ENCODE measurements at regions not wholly inside any gene's neighbourhood (a gene's known extent, or its start where the extent isn't known, plus 50 kb on each side); places are given as distances from the start of the nearest gene placed in this dataset.

GRCh38 chr1:216793303-216793702 lies 70.1 kb upstream of the ESRRG start:
- CTCF ChIA-PET, result no interaction called here

GRCh38 chr1:216788671-216789070 lies 65.4 kb upstream of the ESRRG start:
- TF ChIP-seq HMGXB4 (CRISPR knock-in tag; IDR thresholded peaks at IDR 0.05; ENCODE audit: borderline replicate concordance), result no peak
- TF ChIP-seq BHLHE40 (IDR thresholded peaks at IDR 0.05; ENCODE audit: low read depth, low read length), result no peak
- no peak for TF ChIP-seq NFE2L2 (conservative IDR thresholded peaks at IDR 0.05; ENCODE audit: low read length)
- no peak for TF ChIP-seq CBX8 (IDR thresholded peaks at IDR 0.05)
- TF ChIP-seq ZC3H11A (IDR thresholded peaks at IDR 0.05), result no peak
- TF ChIP-seq MAFK (IDR thresholded peaks at IDR 0.05; ENCODE audit: partially characterized antibody), result no peak
- TF ChIP-seq JUN (IDR thresholded peaks at IDR 0.05), result no peak
- TF ChIP-seq POLR2AphosphoS2 (conservative IDR thresholded peaks at IDR 0.05; ENCODE audit: low read length), result no peak
- no peak for TF ChIP-seq HES2 (IDR thresholded peaks at IDR 0.05)
- TF ChIP-seq REST (IDR thresholded peaks at IDR 0.05), result no peak

More at GRCh38 chr1:216793303-216793702, 70.1 kb upstream of the ESRRG start:
- no peak for TF ChIP-seq TFCP2L1 (CRISPR knock-in tag; IDR thresholded peaks at IDR 0.05)
- DNase-seq (ENCODE audit: low read depth in 1 of 2, low spot score in 1 of 2) (no peak), FAIRE-seq (no peak), ATAC-seq (no peak)
- no peaks in the 10 kb centered on the region for H3K4me1 ChIP-seq
- H3K4me2 ChIP-seq, result no peak overlapping the region
- POLR2A ChIA-PET, result no interaction called here
- no peaks in the 10 kb centered on the region for H3K9me3 ChIP-seq
- no peak overlapping the region for H3K27ac ChIP-seq
- no peak overlapping the region for H3K4me3 ChIP-seq

GRCh38 chr1:216785737-216786136 lies 62.5 kb upstream of the ESRRG start:
- no peak for ATAC-seq
- WGBS (ENCODE audit: missing lambda C conversion rate), result 42% methylated on average over 4 of the region's 4 CpGs

More at GRCh38 chr1:216788671-216789070, 65.4 kb upstream of the ESRRG start:
- Histone ChIP-seq H3K4me3 (no peak overlapping the region), H3K4me2 (no peak overlapping the region), H3K9me3 (no peaks in the 10 kb centered on the region), H3K4me1 (no peaks in the 10 kb centered on the region), H3K27ac (no peak overlapping the region)
- FAIRE-seq, result no peak
- no peak for DNase-seq (ENCODE audit: low read depth in 1 of 2, low spot score in 1 of 2)
- WGBS (ENCODE audit: missing lambda C conversion rate), result 85% methylated on average over 1 of the region's 1 CpG
- ChIA-PET POLR2A (no interaction called here), CTCF (no interaction called here)
- ATAC-seq, result no peak

More at GRCh38 chr1:216785737-216786136, 62.5 kb upstream of the ESRRG start:
- TF ChIP-seq FOSL2 (IDR thresholded peaks at IDR 0.05) (no peak), FOSL2 (CRISPR knock-in tag; IDR thresholded peaks at IDR 0.05) (no peak), RCOR1 (IDR thresholded peaks at IDR 0.05; ENCODE audit: low read depth, low read length) (no peak), HDAC2 (IDR thresholded peaks at IDR 0.05) (no peak), FOSB (CRISPR knock-in tag; IDR thresholded peaks at IDR 0.05) (no peak), EP300 (IDR thresholded peaks at IDR 0.05) (no peak), E2F6 (IDR thresholded peaks at IDR 0.05; ENCODE audit: borderline replicate concordance, low read depth) (no peak), JUN (IDR thresholded peaks at IDR 0.05) (no peak), HMGXB4 (CRISPR knock-in tag; IDR thresholded peaks at IDR 0.05; ENCODE audit: borderline replicate concordance) (no peak), KDM1A (IDR thresholded peaks at IDR 0.05; ENCODE audit: low read depth) (no peak), PBX3 (IDR thresholded peaks at IDR 0.05) (no peak), EHMT2 (IDR thresholded peaks at IDR 0.05; ENCODE audit: low read depth) (no peak), KDM5A (IDR thresholded peaks at IDR 0.05) (no peak), CHD2 (IDR thresholded peaks at IDR 0.05; ENCODE audit: low read length, partially characterized antibody) (no peak), PHF8 (IDR thresholded peaks at IDR 0.05; ENCODE audit: borderline replicate concordance, low read depth) (no peak), ATOH8 (CRISPR knock-in tag; IDR thresholded peaks at IDR 0.05; ENCODE audit: low read depth) (no peak), NFE2L2 (conservative IDR thresholded peaks at IDR 0.05; ENCODE audit: low read length) (no peak)
- Histone ChIP-seq H3K9me3 (no peaks in the 10 kb centered on the region), H3K4me3 (no peak overlapping the region), H3K4me2 (no peak overlapping the region), H3K4me1 (no peaks in the 10 kb centered on the region), H3K27ac (no peak overlapping the region)
- ChIA-PET POLR2A (no interaction called here), CTCF (no interaction called here)
- FAIRE-seq (no peak), DNase-seq (ENCODE audit: low read depth in 1 of 2, low spot score in 1 of 2) (no peak)

Measured in A549 (cell line).